ENCODE measurements at regions not wholly inside any gene's neighbourhood (a gene's known extent, or its start where the extent isn't known, plus 50 kb on each side); places are given as distances from the start of the nearest gene placed in this dataset.
"Not testable (repeated sequence)": the region's sequence is repeated elsewhere in the genome, so short reads cannot be mapped to it uniquely, and the experiment has no call there.

- peak; percentile 72 for DNase-seq (ENCODE audit: low read depth)
Measured at GRCh38 chr18:35770376-35771014, 189.0 kb downstream of the GALNT1 start.

DNA sequence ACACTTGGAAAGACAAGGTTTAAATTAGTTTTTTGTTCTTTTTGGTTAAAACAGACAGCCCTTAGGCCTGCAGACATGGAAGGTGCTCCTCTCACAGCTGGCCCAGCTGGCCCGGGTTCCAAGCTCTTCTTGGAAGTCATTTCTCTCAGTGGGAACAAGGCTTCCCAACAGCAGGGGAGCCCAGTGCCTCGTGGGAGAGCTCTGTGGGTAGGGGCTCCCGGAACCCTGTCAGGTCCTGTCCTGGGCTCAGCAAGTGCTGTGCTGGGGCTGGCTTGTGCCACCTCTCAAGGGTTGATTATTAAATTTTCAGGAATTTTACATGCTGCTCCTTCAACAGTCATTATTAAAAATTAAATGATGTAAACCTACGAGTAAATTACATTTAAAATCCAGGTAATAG lies 189.6 kb downstream of the GALNT1 start:
- DNase-seq (ENCODE audit: low read depth): no peak

DNA sequence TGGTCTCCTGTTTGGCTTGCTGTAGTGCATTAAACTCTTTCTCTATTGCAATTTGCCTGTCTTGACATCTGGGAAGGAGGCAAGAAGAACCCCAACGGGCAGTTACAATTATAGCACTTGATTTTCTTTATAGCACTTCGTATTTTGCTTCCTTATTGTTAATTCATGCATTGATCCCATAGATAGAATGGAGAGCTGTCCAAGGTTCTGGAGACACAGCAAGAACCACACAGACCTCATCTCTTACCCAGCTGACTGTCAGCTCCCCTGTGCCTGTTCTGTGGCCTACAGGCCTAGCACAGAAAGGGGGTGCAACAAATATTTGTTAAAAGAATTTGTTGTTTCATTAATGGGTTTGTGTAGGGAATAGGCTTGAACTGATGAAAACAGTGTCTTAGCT lies 194.3 kb downstream of the GALNT1 start:
- DNase-seq (ENCODE audit: low read depth): no peak

- no peak for DNase-seq (ENCODE audit: low read depth)
Measured at GRCh38 chr18:35776473-35776872, 194.9 kb downstream of the GALNT1 start.

GRCh38 chr18:35777039-35777438 lies 195.4 kb upstream of the RMP24 start:
- no peak for DNase-seq (ENCODE audit: low read depth)

DNA sequence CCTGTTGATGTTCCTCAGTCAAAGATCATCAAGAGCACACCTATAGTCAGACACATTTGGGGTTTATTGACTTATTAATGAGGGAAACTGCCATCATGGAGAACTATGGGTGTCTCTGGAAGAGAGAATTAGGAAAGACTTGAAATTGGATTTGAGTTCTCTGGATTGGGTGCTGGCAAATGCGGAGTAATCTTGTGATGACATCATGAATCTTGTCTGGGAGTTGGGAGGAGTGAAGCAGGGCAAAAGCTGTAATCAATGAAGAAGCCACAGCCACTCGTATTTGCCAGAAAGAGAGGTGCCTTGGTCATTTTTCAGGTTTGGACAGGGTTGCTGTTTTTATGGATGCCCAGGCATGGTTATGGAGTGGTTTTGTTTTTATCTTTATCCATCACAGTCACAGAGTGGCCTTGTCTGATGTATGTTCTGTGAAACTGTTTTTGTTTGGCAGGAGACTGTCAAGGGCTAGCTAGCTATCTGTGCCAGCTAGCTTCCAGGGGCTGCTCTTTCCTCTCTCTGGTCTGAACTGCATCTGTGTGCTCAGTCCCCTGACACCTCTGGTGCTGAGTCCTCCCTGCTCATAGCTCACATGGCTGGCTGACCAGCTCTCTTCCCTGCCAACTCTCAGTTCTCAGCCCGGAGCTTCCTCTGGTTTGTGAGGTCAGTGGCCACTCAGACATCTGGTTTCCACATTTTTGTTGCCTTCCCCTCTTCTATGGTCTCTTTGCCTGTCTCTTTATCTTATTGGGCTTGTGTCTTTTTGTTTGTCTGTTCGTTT lies 193.4 kb upstream of the RMP24 start:
- no peak for DNase-seq (ENCODE audit: low read depth)

- no peak for DNase-seq (ENCODE audit: low read depth)
Measured at GRCh38 chr18:35780937-35781336, 191.5 kb upstream of the RMP24 start.

DNA sequence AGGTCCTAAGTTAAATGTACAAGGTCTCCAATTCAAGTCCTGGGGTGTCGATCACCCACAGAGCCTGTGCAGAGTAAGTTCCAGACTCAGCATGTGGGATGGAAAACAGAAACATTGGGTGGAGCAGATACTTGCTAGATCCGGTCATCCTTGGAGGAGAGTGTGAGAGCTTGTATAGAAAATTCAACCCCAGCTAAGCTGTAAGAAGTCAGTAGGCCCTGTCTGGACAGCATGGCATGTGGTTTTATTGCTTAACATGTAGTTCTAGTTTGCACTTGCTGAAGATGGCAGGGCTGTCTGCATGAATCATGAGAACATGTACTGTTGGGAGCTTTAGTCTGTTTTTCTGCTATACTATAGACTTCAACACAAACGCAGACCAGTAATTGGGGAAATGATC lies 189.6 kb upstream of the RMP24 start:
- DNase-seq (ENCODE audit: low read depth): no peak

GRCh38 chr18:35786365-35787042 lies 186.0 kb upstream of the RMP24 start:
- no peak for DNase-seq (ENCODE audit: low read depth)

DNA sequence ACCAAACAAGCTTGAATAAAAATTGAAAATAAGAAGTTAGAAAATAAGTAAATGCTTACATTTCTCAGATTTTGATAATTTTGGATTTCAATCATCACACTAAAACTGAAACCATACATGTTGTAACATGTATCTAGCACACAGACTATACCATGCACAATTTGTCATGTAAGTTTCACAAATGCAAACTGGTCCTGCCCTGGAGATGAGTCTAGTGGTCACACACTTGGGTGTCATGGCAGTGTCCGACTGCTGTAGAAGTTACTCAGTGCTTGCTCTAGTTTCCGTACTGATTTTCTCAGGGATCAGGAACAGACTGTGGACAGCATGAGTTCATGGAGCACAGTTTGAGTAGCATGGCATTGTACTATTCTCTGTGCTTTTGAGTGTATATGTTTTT lies 182.9 kb upstream of the RMP24 start:
- no peak for DNase-seq (ENCODE audit: low read depth)

GRCh38 chr18:35797948-35798347 lies 174.5 kb upstream of the RMP24 start:
- DNase-seq (ENCODE audit: low read depth): no peak

DNA sequence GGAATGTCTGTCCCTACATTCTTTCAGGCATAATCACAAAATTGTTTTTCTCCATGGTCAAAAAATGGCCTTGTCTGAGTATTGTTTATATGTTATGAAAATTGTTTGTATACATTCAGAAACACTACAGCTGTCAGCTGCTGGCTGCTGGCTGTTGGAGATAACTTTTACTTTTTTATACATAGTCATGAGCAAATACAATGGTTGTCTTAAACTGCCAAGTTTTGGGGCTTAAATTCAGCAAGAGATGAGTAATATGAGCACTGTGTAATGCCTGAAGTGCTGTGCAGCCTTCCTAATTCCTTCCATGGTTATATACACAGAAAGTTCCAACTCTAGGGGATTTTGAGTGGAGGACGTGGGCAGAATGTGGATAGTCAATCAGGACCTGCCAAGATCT lies 168.9 kb upstream of the RMP24 start:
- no peak for DNase-seq (ENCODE audit: low read depth)

DNA sequence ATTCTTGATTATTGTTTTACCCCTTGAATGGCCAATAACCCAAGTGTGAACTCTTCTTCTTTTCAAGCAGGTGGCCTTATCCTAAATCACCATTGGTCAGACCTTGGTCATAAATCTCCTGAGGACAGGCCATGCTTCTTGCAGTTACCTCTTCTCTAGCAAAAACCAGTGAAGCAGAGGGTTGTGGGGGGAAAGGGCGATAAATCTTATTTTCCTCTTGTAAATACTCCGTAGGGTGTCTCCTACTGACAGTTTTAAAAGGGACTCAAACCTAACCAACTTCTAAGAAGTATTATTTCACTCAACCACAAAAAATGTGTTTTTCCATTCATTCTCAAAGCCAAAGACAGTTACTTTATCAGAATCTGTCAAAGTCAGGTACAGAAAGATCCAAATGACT lies 168.1 kb upstream of the RMP24 start:
- no peak for DNase-seq (ENCODE audit: low read depth)

- DNase-seq (ENCODE audit: low read depth): no peak
Measured at GRCh38 chr18:35807811-35808335, 164.6 kb upstream of the RMP24 start.

- DNase-seq (ENCODE audit: low read depth): no peak
Measured at GRCh38 chr18:35808796-35809195, 163.7 kb upstream of the RMP24 start.

GRCh38 chr18:35810520-35810919 lies 162.0 kb upstream of the RMP24 start:
- DNase-seq (ENCODE audit: low read depth): no peak

DNA sequence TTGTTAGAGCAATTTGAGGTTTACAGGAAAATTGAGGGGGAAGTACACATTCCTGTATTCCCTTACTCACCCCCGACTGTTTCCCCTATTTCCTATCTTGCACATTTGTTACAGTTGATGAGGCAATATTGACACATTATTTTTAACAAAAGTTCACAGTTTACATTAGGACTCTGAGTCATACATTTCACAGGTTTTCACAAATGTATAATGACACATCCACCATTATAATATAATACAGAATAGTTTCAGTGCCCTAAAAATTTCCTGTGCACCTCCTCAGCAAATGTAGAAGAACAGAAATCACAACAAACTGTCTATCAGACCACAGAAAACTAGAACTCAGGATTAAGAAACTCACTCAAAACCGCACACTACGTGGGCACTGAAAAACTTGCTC lies 160.6 kb upstream of the RMP24 start:
- no peak for DNase-seq (ENCODE audit: low read depth)

DNA sequence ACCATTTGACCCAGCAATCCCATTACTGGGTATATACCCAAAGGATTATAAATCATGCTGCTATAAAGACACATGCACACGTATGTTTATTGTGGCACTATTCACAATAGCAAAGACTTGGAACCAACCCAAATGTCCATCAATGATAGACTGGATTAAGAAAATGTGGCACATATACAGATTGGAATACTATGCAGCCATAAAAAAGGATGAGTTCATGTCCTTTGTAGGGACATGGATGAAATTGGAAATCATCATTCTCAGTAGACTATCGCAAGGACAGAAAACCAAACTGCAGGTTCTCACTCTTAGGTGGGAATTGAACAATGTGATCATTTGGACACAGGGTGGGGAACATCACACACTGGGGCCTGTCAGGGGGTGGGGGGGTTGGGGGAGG lies 157.5 kb upstream of the RMP24 start:
- not testable (repeated sequence) for DNase-seq (ENCODE audit: low read depth)

- no peak for DNase-seq (ENCODE audit: low read depth)
Measured at GRCh38 chr18:35816003-35816402, 156.5 kb upstream of the RMP24 start.

DNA sequence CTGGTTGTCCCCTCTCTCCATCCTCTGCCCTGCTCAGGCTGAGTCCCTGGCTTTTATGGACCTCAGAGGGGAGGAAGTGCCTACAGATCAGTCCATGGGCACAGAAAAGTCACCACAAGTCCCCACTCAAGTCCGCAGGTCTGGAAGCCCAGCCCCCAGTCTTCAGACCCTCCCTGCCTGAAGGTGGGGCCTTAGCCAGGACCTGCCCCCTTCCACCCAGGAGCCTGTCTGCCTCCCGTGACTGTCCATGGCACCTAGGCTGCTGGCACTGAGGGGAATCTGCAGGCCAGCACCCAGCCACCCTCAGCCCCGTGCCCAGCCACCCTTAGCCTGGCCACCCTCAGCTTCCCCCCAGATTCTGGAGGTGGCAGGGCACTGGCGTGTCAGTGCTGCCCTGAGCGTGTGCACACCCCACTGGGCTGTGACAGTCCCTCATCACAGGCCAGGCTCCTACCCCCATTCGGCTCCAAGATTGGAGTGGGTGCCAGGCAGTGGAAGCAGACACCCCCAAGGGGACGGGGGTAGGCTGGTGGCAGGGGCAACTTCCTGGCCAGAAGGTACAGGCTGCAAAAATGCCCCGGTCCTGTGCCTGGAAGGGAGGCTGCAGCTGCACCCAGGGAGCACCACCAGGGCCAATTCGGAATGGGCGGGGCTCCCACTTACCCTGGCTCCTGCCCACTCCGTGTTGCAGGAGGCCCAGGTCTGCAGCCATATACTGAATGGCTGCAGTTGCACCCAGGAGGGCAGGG lies 154.7 kb upstream of the RMP24 start:
- DNase-seq (ENCODE audit: low read depth): no peak

GRCh38 chr18:35818353-35818667 lies 154.2 kb upstream of the RMP24 start:
- no peak for DNase-seq (ENCODE audit: low read depth)

- DNase-seq (ENCODE audit: low read depth): no peak
Measured at GRCh38 chr18:35822413-35822812, 150.1 kb upstream of the RMP24 start.

Data from HT1080 (cell line).